GM23338 (cell line): ENCODE measurements at regions not wholly inside any gene's neighbourhood (a gene's known extent, or its start where the extent isn't known, plus 50 kb on each side); places are given as distances from the start of the nearest gene placed in this dataset.

Source experiments
- ATAC-seq: fragments of 200-7000 bp; cut with Tn5 transposase; 3 replicates; pipeline ENCODE4 v1.9.1; 2020
- DNase-seq: peaks from one replicate; pipeline ENCODE4 v3.0.0-alpha.2; 2015; ENCODE audit warnings: low spot score
- H2AFZ ChIP-seq: fragments of 200-600 bp; sonication (generic); 2 replicates; pipeline ENCODE4 v1.8.0; 2016; ENCODE audit warnings: antibody characterized with exemption, mild to moderate bottlenecking, moderate library complexity
- H3F3A ChIP-seq: fragments of 200-600 bp; sonication (generic); replicated peaks from 2 replicates; pipeline ENCODE4 v1.8.0; 2017; ENCODE audit warnings: antibody characterized with exemption, mixed run types, low read depth
- H3K27ac ChIP-seq: fragments of 200-600 bp; sonication (generic); 2 replicates; pipeline ENCODE4 v1.6.1; 2016; ENCODE audit warnings: low read depth
- H3K27me3 ChIP-seq: fragments of 200-600 bp; sonication (generic); 2 replicates; pipeline ENCODE4 v1.8.0; 2016; ENCODE audit warnings: mild to moderate bottlenecking, mixed run types, moderate library complexity; ENCODE audit not compliant: insufficient read depth
- H3K36me3 ChIP-seq: fragments of 200-600 bp; sonication (generic); 2 replicates; pipeline ENCODE4 v1.8.0; 2016; ENCODE audit warnings: mild to moderate bottlenecking; ENCODE audit not compliant: insufficient read depth
- H3K4me1 ChIP-seq: fragments of 200-600 bp; sonication (generic); 2 replicates; pipeline ENCODE4 v1.8.0; 2016; ENCODE audit warnings: mild to moderate bottlenecking, moderate library complexity; ENCODE audit not compliant: insufficient read depth
- H3K4me2 ChIP-seq: fragments of 200-600 bp; sonication (generic); 2 replicates; pipeline ENCODE4 v1.7.1; 2017; ENCODE audit warnings: mixed run types
- H3K4me3 ChIP-seq: fragments of 200-600 bp; sonication (generic); 2 replicates; pipeline ENCODE4 v1.6.1; 2016; ENCODE audit warnings: mixed run types
- H3K79me2 ChIP-seq: fragments of 200-600 bp; sonication (generic); replicated peaks from 2 replicates; pipeline ENCODE4 v1.8.0; 2017; ENCODE audit warnings: mild to moderate bottlenecking; ENCODE audit not compliant: insufficient read depth
- H3K9me2 ChIP-seq: fragments of 200-600 bp; sonication (generic); 2 replicates; pipeline ENCODE4 v1.8.0; 2017; ENCODE audit not compliant: insufficient read depth
- H4K20me1 ChIP-seq: fragments of 200-600 bp; sonication (generic); replicated peaks from 2 replicates; pipeline ENCODE4 v1.8.0; 2017; ENCODE audit warnings: mild to moderate bottlenecking; ENCODE audit not compliant: insufficient read depth
- H3K27ac Mint-ChIP-seq: 2 replicates; pipeline ENCODE4 v1.8.0; 2020; ENCODE audit warnings: inconsistent platforms, mild to moderate bottlenecking, moderate library complexity, mixed read lengths
- H3K27me3 Mint-ChIP-seq: 3 replicates; pipeline ENCODE4 v1.8.0; 2022; ENCODE audit warnings: low read depth, mild to moderate bottlenecking, moderate library complexity, mixed read lengths, inconsistent platforms; ENCODE audit not compliant: insufficient read depth, poor library complexity
- H3K36me3 Mint-ChIP-seq: 3 replicates; pipeline ENCODE4 v1.8.0; 2021; ENCODE audit warnings: low read depth, mild to moderate bottlenecking, inconsistent platforms, moderate library complexity, mixed read lengths
- H3K4me1 Mint-ChIP-seq: 3 replicates; pipeline ENCODE4 v1.8.0; 2020; ENCODE audit warnings: mild to moderate bottlenecking, inconsistent platforms, mixed read lengths
- H3K4me3 Mint-ChIP-seq: 3 replicates; pipeline ENCODE4 v1.8.0; 2021; ENCODE audit warnings: moderate library complexity, mild to moderate bottlenecking, inconsistent platforms, mixed read lengths
- H3K9me3 Mint-ChIP-seq: 3 replicates; pipeline ENCODE4 v1.8.0; 2020; ENCODE audit warnings: moderate library complexity, mild to moderate bottlenecking, inconsistent platforms, mixed read lengths
- CREB1 ChIP-seq: fragments of 250-450 bp; sonication (Bioruptor Pico); IDR thresholded peaks from 2 replicates; pipeline ENCODE4 v1.5.0; 2020; ENCODE audit warnings: low read depth, mild to moderate bottlenecking, moderate library complexity
- EZH2 ChIP-seq: fragments of 200-600 bp; sonication (generic); IDR thresholded peaks from one replicate; pipeline ENCODE4 v1.8.0; 2017; ENCODE audit warnings: antibody characterized with exemption, mild to moderate bottlenecking, low read depth; ENCODE audit not compliant: unreplicated experiment
- EZH2phosphoT487 ChIP-seq: fragments of 200-600 bp; sonication (generic); IDR thresholded peaks from one replicate; pipeline ENCODE4 v1.8.1; 2018; ENCODE audit warnings: antibody characterized with exemption; ENCODE audit not compliant: unreplicated experiment
- JUNB ChIP-seq: IDR thresholded peaks from one replicate; pipeline ENCODE4 v1.6.1; 2016; ENCODE audit warnings: antibody characterized with exemption; ENCODE audit not compliant: unreplicated experiment
- NANOG ChIP-seq: IDR thresholded peaks from 2 replicates; pipeline ENCODE4 v1.6.1; 2016; ENCODE audit warnings: antibody characterized with exemption, borderline replicate concordance
- POLR2AphosphoS5 ChIP-seq: IDR thresholded peaks from 2 replicates; pipeline ENCODE4 v1.6.1; 2016; ENCODE audit warnings: antibody characterized with exemption, low read depth
- STAT1 ChIP-seq: IDR thresholded peaks from one replicate; pipeline ENCODE4 v1.6.1; 2016; ENCODE audit warnings: antibody characterized with exemption; ENCODE audit not compliant: unreplicated experiment
- ZNF114 ChIP-seq: fragments of 250-450 bp; sonication (Bioruptor Pico); IDR thresholded peaks from 2 replicates; pipeline ENCODE4 v1.5.0; 2020; ENCODE audit warnings: mild to moderate bottlenecking, moderate library complexity
- TF ChIP-seq, protein P1 (sequence below): IDR thresholded peaks from one replicate; pipeline ENCODE4 v1.6.1; 2018; ENCODE audit warnings: antibody characterized with exemption; ENCODE audit not compliant: unreplicated experiment
- TF ChIP-seq, protein P2 (sequence below): IDR thresholded peaks from 2 replicates; pipeline ENCODE4 v1.6.1; 2016; ENCODE audit warnings: antibody characterized with exemption
- TF ChIP-seq, protein P3 (sequence below), 2 experiments: fragments of 200-600 bp in 1 of 2; sonication (generic) in 1 of 2; conservative IDR thresholded peaks; 2 replicates each; pipeline versions ENCODE4 v1.5.1 to v1.6.1; 2016 to 2017; ENCODE audit warnings: antibody characterized with exemption in 2 of 2, low read depth in 2 of 2, mild to moderate bottlenecking in 2 of 2, moderate library complexity in 1 of 2
- TF ChIP-seq, protein P4 (sequence below): fragments of 250-450 bp; sonication (Bioruptor Pico); IDR thresholded peaks from 2 replicates; pipeline ENCODE4 v1.5.0; 2020; ENCODE audit warnings: mild to moderate bottlenecking, moderate library complexity

DNA sequence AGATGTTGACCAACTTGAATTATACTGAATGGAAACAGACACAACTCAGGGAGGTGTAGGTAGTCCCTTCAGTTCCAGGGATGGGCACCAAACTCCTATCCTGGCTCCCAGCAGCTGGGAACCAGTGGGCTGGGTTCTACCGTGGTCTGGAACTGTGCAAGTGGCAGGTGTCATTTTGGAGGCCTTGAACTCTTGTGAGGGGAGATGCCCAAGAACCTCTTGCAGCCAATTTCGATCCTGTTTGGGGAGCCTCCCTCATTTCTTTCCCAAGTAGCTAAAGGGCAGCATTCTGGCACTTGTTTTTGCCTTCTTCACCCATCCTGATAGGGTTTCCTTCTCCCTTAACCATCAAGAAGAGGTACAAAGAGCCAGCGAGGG lies 200.2 kb downstream of the ANKRD30B start:
- H2AFZ ChIP-seq = no peak overlapping the region
- no peaks in the 10 kb centered on the region; the same call in 1 of the 3 replicates for H3K36me3 Mint-ChIP-seq
- no peaks in the 10 kb centered on the region for H3K36me3 ChIP-seq
- H3K27me3 ChIP-seq = no peaks in the 10 kb centered on the region
- H3K4me3 ChIP-seq = no peak overlapping the region
- DNase-seq (no peak), ATAC-seq (no peak)
- peaks cover 9% of the 10 kb centered on the region for H3K27me3 Mint-ChIP-seq
- H3K27ac Mint-ChIP-seq = no peak overlapping the region
- H3K4me3 Mint-ChIP-seq = no peak overlapping the region
- H3K9me2 ChIP-seq = no peaks in the 10 kb centered on the region
- no peaks in the 10 kb centered on the region for H3K4me1 ChIP-seq
- H3K79me2 ChIP-seq = no peaks in the 10 kb centered on the region
- no peak overlapping the region for H3K27ac ChIP-seq
- peaks cover 82% of the 10 kb centered on the region for H3K9me3 Mint-ChIP-seq
- TF ChIP-seq, protein P1, sequence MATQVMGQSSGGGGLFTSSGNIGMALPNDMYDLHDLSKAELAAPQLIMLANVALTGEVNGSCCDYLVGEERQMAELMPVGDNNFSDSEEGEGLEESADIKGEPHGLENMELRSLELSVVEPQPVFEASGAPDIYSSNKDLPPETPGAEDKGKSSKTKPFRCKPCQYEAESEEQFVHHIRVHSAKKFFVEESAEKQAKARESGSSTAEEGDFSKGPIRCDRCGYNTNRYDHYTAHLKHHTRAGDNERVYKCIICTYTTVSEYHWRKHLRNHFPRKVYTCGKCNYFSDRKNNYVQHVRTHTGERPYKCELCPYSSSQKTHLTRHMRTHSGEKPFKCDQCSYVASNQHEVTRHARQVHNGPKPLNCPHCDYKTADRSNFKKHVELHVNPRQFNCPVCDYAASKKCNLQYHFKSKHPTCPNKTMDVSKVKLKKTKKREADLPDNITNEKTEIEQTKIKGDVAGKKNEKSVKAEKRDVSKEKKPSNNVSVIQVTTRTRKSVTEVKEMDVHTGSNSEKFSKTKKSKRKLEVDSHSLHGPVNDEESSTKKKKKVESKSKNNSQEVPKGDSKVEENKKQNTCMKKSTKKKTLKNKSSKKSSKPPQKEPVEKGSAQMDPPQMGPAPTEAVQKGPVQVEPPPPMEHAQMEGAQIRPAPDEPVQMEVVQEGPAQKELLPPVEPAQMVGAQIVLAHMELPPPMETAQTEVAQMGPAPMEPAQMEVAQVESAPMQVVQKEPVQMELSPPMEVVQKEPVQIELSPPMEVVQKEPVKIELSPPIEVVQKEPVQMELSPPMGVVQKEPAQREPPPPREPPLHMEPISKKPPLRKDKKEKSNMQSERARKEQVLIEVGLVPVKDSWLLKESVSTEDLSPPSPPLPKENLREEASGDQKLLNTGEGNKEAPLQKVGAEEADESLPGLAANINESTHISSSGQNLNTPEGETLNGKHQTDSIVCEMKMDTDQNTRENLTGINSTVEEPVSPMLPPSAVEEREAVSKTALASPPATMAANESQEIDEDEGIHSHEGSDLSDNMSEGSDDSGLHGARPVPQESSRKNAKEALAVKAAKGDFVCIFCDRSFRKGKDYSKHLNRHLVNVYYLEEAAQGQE = no peak
- TF ChIP-seq, protein P2, sequence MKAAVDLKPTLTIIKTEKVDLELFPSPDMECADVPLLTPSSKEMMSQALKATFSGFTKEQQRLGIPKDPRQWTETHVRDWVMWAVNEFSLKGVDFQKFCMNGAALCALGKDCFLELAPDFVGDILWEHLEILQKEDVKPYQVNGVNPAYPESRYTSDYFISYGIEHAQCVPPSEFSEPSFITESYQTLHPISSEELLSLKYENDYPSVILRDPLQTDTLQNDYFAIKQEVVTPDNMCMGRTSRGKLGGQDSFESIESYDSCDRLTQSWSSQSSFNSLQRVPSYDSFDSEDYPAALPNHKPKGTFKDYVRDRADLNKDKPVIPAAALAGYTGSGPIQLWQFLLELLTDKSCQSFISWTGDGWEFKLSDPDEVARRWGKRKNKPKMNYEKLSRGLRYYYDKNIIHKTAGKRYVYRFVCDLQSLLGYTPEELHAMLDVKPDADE = no peak
- TF ChIP-seq, protein P3, sequence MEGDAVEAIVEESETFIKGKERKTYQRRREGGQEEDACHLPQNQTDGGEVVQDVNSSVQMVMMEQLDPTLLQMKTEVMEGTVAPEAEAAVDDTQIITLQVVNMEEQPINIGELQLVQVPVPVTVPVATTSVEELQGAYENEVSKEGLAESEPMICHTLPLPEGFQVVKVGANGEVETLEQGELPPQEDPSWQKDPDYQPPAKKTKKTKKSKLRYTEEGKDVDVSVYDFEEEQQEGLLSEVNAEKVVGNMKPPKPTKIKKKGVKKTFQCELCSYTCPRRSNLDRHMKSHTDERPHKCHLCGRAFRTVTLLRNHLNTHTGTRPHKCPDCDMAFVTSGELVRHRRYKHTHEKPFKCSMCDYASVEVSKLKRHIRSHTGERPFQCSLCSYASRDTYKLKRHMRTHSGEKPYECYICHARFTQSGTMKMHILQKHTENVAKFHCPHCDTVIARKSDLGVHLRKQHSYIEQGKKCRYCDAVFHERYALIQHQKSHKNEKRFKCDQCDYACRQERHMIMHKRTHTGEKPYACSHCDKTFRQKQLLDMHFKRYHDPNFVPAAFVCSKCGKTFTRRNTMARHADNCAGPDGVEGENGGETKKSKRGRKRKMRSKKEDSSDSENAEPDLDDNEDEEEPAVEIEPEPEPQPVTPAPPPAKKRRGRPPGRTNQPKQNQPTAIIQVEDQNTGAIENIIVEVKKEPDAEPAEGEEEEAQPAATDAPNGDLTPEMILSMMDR (conservative IDR thresholded peaks at IDR 0.05; ENCODE audit: low read depth in 2 of 2) = no peak
- TF ChIP-seq ZNF114 (CRISPR knock-in tag) (no peak), POLR2AphosphoS5 (no peak), CREB1 (no peak), STAT1 (no peak), EZH2phosphoT487 (no peak), EZH2 (no peak), NANOG (no peak), JUNB (no peak)
- TF ChIP-seq, protein P4, sequence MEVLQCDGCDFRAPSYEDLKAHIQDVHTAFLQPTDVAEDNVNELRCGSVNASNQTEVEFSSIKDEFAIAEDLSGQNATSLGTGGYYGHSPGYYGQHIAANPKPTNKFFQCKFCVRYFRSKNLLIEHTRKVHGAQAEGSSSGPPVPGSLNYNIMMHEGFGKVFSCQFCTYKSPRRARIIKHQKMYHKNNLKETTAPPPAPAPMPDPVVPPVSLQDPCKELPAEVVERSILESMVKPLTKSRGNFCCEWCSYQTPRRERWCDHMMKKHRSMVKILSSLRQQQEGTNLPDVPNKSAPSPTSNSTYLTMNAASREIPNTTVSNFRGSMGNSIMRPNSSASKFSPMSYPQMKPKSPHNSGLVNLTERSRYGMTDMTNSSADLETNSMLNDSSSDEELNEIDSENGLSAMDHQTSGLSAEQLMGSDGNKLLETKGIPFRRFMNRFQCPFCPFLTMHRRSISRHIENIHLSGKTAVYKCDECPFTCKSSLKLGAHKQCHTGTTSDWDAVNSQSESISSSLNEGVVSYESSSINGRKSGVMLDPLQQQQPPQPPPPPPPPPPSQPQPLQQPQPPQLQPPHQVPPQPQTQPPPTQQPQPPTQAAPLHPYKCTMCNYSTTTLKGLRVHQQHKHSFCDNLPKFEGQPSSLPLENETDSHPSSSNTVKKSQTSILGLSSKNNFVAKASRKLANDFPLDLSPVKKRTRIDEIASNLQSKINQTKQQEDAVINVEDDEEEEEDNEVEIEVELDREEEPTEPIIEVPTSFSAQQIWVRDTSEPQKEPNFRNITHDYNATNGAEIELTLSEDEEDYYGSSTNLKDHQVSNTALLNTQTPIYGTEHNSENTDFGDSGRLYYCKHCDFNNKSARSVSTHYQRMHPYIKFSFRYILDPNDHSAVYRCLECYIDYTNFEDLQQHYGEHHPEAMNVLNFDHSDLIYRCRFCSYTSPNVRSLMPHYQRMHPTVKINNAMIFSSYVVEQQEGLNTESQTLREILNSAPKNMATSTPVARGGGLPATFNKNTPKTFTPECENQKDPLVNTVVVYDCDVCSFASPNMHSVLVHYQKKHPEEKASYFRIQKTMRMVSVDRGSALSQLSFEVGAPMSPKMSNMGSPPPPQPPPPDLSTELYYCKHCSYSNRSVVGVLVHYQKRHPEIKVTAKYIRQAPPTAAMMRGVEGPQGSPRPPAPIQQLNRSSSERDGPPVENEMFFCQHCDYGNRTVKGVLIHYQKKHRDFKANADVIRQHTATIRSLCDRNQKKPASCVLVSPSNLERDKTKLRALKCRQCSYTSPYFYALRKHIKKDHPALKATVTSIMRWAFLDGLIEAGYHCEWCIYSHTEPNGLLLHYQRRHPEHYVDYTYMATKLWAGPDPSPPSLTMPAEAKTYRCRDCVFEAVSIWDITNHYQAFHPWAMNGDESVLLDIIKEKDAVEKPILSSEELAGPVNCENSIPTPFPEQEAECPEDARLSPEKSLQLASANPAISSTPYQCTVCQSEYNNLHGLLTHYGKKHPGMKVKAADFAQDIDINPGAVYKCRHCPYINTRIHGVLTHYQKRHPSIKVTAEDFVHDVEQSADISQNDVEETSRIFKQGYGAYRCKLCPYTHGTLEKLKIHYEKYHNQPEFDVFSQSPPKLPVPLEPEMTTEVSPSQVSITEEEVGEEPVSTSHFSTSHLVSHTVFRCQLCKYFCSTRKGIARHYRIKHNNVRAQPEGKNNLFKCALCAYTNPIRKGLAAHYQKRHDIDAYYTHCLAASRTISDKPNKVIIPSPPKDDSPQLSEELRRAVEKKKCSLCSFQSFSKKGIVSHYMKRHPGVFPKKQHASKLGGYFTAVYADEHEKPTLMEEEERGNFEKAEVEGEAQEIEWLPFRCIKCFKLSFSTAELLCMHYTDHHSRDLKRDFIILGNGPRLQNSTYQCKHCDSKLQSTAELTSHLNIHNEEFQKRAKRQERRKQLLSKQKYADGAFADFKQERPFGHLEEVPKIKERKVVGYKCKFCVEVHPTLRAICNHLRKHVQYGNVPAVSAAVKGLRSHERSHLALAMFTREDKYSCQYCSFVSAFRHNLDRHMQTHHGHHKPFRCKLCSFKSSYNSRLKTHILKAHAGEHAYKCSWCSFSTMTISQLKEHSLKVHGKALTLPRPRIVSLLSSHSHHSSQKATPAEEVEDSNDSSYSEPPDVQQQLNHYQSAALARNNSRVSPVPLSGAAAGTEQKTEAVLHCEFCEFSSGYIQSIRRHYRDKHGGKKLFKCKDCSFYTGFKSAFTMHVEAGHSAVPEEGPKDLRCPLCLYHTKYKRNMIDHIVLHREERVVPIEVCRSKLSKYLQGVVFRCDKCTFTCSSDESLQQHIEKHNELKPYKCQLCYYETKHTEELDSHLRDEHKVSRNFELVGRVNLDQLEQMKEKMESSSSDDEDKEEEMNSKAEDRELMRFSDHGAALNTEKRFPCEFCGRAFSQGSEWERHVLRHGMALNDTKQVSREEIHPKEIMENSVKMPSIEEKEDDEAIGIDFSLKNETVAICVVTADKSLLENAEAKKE (CRISPR knock-in tag) = no peak
- H4K20me1 ChIP-seq = no peaks in the 10 kb centered on the region
- no peaks in the 10 kb centered on the region for H3K4me1 Mint-ChIP-seq
- no peaks in the 10 kb centered on the region for H3F3A ChIP-seq
- H3K4me2 ChIP-seq = no peak overlapping the region
